Esophagus muscularis mucosa (tissue), 4 donors: ENCODE measurements at regions not wholly inside any gene's neighbourhood (a gene's known extent, or its start where the extent isn't known, plus 50 kb on each side); places are given as distances from the start of the nearest gene placed in this dataset.

Experiments
- DNase-seq: peaks from one replicate; pipeline ENCODE4 v3.0.0-alpha.2; 2017; ENCODE audit errors: extremely low spot score
- H3K27ac ChIP-seq, 4 donors: fragments of 200-600 bp; sonication (generic); replicated peaks in 1 of 4; 1 replicate in 3 of 4; 2 replicates in 1 of 4; pipeline ENCODE4 v1.5.1; 2016 to 2019; ENCODE audit warnings: mild to moderate bottlenecking in 1 of 4
- H3K27me3 ChIP-seq, 4 donors: fragments of 200-600 bp; sonication (generic); one replicate each; pipeline versions ENCODE4 v1.5.1 to v1.6.0; 2016 to 2019
- H3K36me3 ChIP-seq, 4 donors: fragments of 200-600 bp; sonication (generic); one replicate each; pipeline ENCODE4 v1.5.1; 2016 to 2019
- H3K4me1 ChIP-seq, 4 donors: fragments of 200-600 bp; sonication (generic); one replicate each; pipeline ENCODE4 v1.5.1; 2016 to 2019
- H3K4me3 ChIP-seq, 4 donors: fragments of 200-600 bp; sonication (generic); 1 replicate in 2 of 4; 2 replicates in 2 of 4; pipeline ENCODE4 v1.5.1; 2016 to 2019; ENCODE audit warnings: mild to moderate bottlenecking in 4 of 4, moderate library complexity in 1 of 4
- H3K9me3 ChIP-seq, 4 donors: fragments of 200-600 bp; sonication (generic); 1 replicate in 3 of 4; 2 replicates in 1 of 4; pipeline ENCODE4 v1.5.1; 2016 to 2019
- CTCF ChIP-seq, 3 experiments: fragments of 200-600 bp in 2 of 3; fragments of 450-650 bp in 1 of 3; sonication (generic) in 2 of 3; IDR thresholded peaks; one replicate each; pipeline ENCODE4 v1.5.1; 2017 to 2019; ENCODE audit warnings: antibody characterized with exemption in 3 of 3, mild to moderate bottlenecking in 2 of 3, moderate library complexity in 1 of 3
- EP300 ChIP-seq: sonication (generic); formaldehyde crosslinking; IDR thresholded peaks from one replicate; pipeline ENCODE4 v1.6.1; 2017; ENCODE audit warnings: antibody characterized with exemption
- POLR2A ChIP-seq: fragments of 450-650 bp; IDR thresholded peaks from one replicate; pipeline ENCODE4 v1.6.1; 2017; ENCODE audit warnings: antibody characterized with exemption, moderate library complexity, mild to moderate bottlenecking, low read depth
- POLR2AphosphoS5 ChIP-seq, 2 donors: sonication (generic); formaldehyde crosslinking; IDR thresholded peaks; one replicate each; pipeline ENCODE4 v1.6.1; 2017; ENCODE audit warnings: antibody characterized with exemption in 2 of 2
- WGBS: methylation state at CpG from one replicate; pipeline ENCODE4 v1.1.5; 2018; 5-methylcytosine and 5-hydroxymethylcytosine counted together
- intact Hi-C: fragments of 100-400 bp; cut with DNase I; formaldehyde crosslinking; loops from one replicate; pipeline ENCODE4 v1.15.1; 2023

- Histone ChIP-seq H3K36me3 (no peaks in the 10 kb centered on the region), H3K9me3 (peaks cover 0 to 8% (median 3%) of the 10 kb centered on the region in 4 donors), H3K27me3 (no peaks in the 10 kb centered on the region), H3K4me3 (no peak overlapping the region), H3K27ac (no peak overlapping the region), H3K4me1 (no peaks in the 10 kb centered on the region)
- intact Hi-C loops: no loop called here
- no peak for DNase-seq
- 64% methylated on average over 8 of the region's 8 CpGs for WGBS
- no peak for TF ChIP-seq POLR2A
- no peak for TF ChIP-seq EP300
- TF ChIP-seq CTCF (IDR thresholded peaks at IDR 0.05): no peak
- TF ChIP-seq POLR2AphosphoS5 (IDR thresholded peaks at IDR 0.05): no peak
Observed at GRCh38 chr4:4614925-4615678, 73.3 kb upstream of the STX18 start.

- Histone ChIP-seq H3K27ac (no peak overlapping the region), H3K4me1 (no peaks in the 10 kb centered on the region), H3K27me3 (no peaks in the 10 kb centered on the region), H3K9me3 (peaks cover 0 to 5% (median 1%) of the 10 kb centered on the region in 4 donors), H3K36me3 (no peaks in the 10 kb centered on the region), H3K4me3 (no peak overlapping the region)
- no peak for TF ChIP-seq POLR2A
- TF ChIP-seq EP300: no peak
- TF ChIP-seq CTCF (IDR thresholded peaks at IDR 0.05): no peak
- TF ChIP-seq POLR2AphosphoS5 (IDR thresholded peaks at IDR 0.05): no peak
- intact Hi-C loops: no loop called here
- no peak for DNase-seq
- WGBS: 89% methylated on average over 8 of the region's 8 CpGs
Observed at GRCh38 chr4:4613641-4614286, 71.9 kb upstream of the STX18 start.

- no peak for TF ChIP-seq POLR2AphosphoS5 (IDR thresholded peaks at IDR 0.05)
- TF ChIP-seq POLR2A: no peak
- no peak for TF ChIP-seq CTCF (IDR thresholded peaks at IDR 0.05)
- TF ChIP-seq EP300: no peak
- Histone ChIP-seq H3K27me3 (no peaks in the 10 kb centered on the region), H3K4me1 (no peaks in the 10 kb centered on the region), H3K4me3 (no peak overlapping the region), H3K9me3 (no peaks in the 10 kb centered on the region), H3K36me3 (no peaks in the 10 kb centered on the region), H3K27ac (no peak overlapping the region)
- no peak for DNase-seq
- WGBS: 66% methylated on average over 2 of the region's 2 CpGs
- intact Hi-C loops: no loop called here
Observed at GRCh38 chr4:4613126-4613465, 71.2 kb upstream of the STX18 start.

GRCh38 chr4:4610672-4611071, 68.8 kb upstream of the STX18 start:
- no peaks in the 10 kb centered on the region for H3K4me1 ChIP-seq
- no peak overlapping the region for H3K27ac ChIP-seq
- intact Hi-C loops: no loop called here

More at GRCh38 chr4:4610672-4611071, 68.8 kb upstream of the STX18 start:
- no peak for TF ChIP-seq POLR2AphosphoS5 (IDR thresholded peaks at IDR 0.05)
- no peak for TF ChIP-seq EP300
- TF ChIP-seq CTCF (IDR thresholded peaks at IDR 0.05): no peak
- 83% methylated on average over 7 of the region's 7 CpGs for WGBS
- Histone ChIP-seq H3K27me3 (no peaks in the 10 kb centered on the region), H3K36me3 (no peaks in the 10 kb centered on the region), H3K9me3 (no peaks in the 10 kb centered on the region), H3K4me3 (no peak overlapping the region)
- DNase-seq: no peak
